Smooth muscle cell (in vitro differentiated cells): ENCODE measurements at regions not wholly inside any gene's neighbourhood (a gene's known extent, or its start where the extent isn't known, plus 50 kb on each side); places are given as distances from the start of the nearest gene placed in this dataset.

Experiments used
- DNase-seq: peaks from one replicate; lab custom pipeline; 2025; ENCODE audit not compliant: unreplicated experiment; lab: John Stamatoyannopoulos, UW
- H2AFZ ChIP-seq: fragments of 200-600 bp; sonication (generic); 2 replicates; pipeline ENCODE4 v1.6.0; 2016; ENCODE audit warnings: antibody characterized with exemption, low read depth, mild to moderate bottlenecking
- H3F3A ChIP-seq: fragments of 200-600 bp; sonication (generic); 2 replicates; pipeline ENCODE4 v1.6.0; 2017; ENCODE audit warnings: antibody characterized with exemption, low read depth
- H3K27ac ChIP-seq: fragments of 200-600 bp; sonication (generic); 2 replicates; pipeline ENCODE4 v1.5.1; 2016; ENCODE audit warnings: low read depth, mild to moderate bottlenecking
- H3K27me3 ChIP-seq: fragments of 200-600 bp; sonication (generic); 2 replicates; pipeline ENCODE4 v1.6.1; 2016; ENCODE audit warnings: low read depth, mild to moderate bottlenecking
- H3K36me3 ChIP-seq: fragments of 200-600 bp; sonication (generic); 2 replicates; pipeline ENCODE4 v1.5.1; 2016; ENCODE audit warnings: low read depth
- H3K4me1 ChIP-seq: fragments of 200-600 bp; sonication (generic); 2 replicates; pipeline ENCODE4 v1.5.1; 2016; ENCODE audit warnings: low read depth
- H3K4me2 ChIP-seq: fragments of 200-600 bp; sonication (generic); 2 replicates; pipeline ENCODE4 v1.6.0; 2016; ENCODE audit warnings: mild to moderate bottlenecking
- H3K4me3 ChIP-seq: fragments of 200-600 bp; sonication (generic); 2 replicates; pipeline ENCODE4 v1.5.1; 2016; ENCODE audit warnings: mild to moderate bottlenecking
- H3K79me2 ChIP-seq: fragments of 200-600 bp; sonication (generic); 2 replicates; pipeline ENCODE4 v1.6.0; 2016; ENCODE audit warnings: low read depth, mild to moderate bottlenecking
- H3K9ac ChIP-seq: fragments of 200-600 bp; sonication (generic); 2 replicates; pipeline ENCODE4 v1.6.0; 2016; ENCODE audit warnings: low read depth
- H3K9me3 ChIP-seq: fragments of 200-600 bp; sonication (generic); replicated peaks from 2 replicates; pipeline ENCODE4 v1.5.1; 2016; ENCODE audit warnings: low read depth
- H4K20me1 ChIP-seq: fragments of 200-600 bp; sonication (generic); 2 replicates; pipeline ENCODE4 v1.6.0; 2016; ENCODE audit warnings: low read depth
- CTCF ChIP-seq: fragments of 200-600 bp; sonication (generic); IDR thresholded peaks from 2 replicates; pipeline ENCODE4 v1.5.1; 2017; ENCODE audit warnings: borderline replicate concordance, mild to moderate bottlenecking, antibody characterized with exemption; ENCODE audit not compliant: insufficient read depth, poor library complexity, severe bottlenecking
- whole genome bisulfite sequencing: methylation state at CpG from one replicate; pipeline ENCODE4 v1.1.7; 2016; ENCODE audit warnings: low lambda C conversion rate; 5-methylcytosine and 5-hydroxymethylcytosine counted together

GRCh38 chr4:154064244-154064643 is 275.4 kb upstream of the SFRP2 start:
- TF ChIP-seq CTCF: no peak
- Histone ChIP-seq H3K27me3 (no peaks in the 10 kb centered on the region), H3K27ac (no peak overlapping the region), H2AFZ (no peak overlapping the region), H3K4me1 (no peaks in the 10 kb centered on the region), H3K4me2 (no peak overlapping the region), H3K9me3 (peaks cover 6% of the 10 kb centered on the region), H4K20me1 (no peaks in the 10 kb centered on the region), H3K79me2 (no peaks in the 10 kb centered on the region), H3K36me3 (no peaks in the 10 kb centered on the region), H3K4me3 (no peak overlapping the region), H3K9ac (no peak overlapping the region), H3F3A (no peaks in the 10 kb centered on the region)
- WGBS: 85% methylated on average over 1 of the region's 1 CpG
- DNase-seq: no peak

DNA sequence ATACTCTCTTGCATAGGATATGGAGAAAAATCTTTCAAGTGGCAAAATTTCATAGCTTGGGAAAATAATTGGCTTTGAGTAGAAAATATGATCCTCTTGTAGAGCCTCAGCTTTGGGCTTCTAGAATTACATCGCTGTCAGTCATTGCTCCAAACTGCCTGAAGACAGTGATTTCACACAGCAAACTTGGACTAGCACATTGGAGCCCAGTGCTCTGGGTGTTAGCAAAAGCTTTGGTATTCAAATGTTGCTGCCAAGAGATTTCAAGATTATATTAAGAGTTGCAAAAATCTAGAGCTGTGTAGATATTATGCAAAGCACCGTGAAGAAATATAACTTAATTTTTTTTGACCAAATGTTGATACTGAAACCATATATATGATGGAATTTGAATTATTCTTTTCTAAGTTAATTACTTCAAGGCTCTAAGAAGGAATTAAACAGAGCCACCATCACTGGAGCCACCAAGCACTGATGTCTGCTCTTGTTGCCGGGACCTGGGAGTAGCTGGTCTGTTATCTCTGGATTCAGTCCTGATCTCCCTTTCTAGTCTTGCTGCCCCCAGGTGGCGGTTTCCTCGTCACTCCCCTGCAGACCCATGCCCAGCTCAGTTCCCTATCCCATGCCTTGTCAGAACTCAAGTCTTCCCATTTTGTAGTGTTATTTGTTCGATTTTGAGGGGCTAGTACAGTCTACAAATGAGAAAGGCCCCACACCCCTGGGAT is 260.7 kb upstream of the SFRP2 start:
- Histone ChIP-seq H3K27me3 (no peaks in the 10 kb centered on the region), H3K27ac (no peak overlapping the region), H3K36me3 (no peaks in the 10 kb centered on the region), H2AFZ (no peak overlapping the region), H3K79me2 (no peaks in the 10 kb centered on the region), H4K20me1 (no peaks in the 10 kb centered on the region), H3K4me1 (no peaks in the 10 kb centered on the region), H3K4me2 (no peak overlapping the region), H3K9ac (no peak overlapping the region), H3K4me3 (no peak overlapping the region), H3F3A (no peaks in the 10 kb centered on the region), H3K9me3 (peaks cover 12% of the 10 kb centered on the region)
- no peak for TF ChIP-seq CTCF
- no peak for DNase-seq
- WGBS: 64% methylated on average over 6 of the region's 6 CpGs

- Histone ChIP-seq H3K4me3 (no peak overlapping the region), H4K20me1 (no peaks in the 10 kb centered on the region), H3F3A (no peaks in the 10 kb centered on the region), H2AFZ (no peak overlapping the region), H3K9me3 (no peaks in the 10 kb centered on the region), H3K27me3 (no peaks in the 10 kb centered on the region), H3K4me1 (no peaks in the 10 kb centered on the region), H3K79me2 (no peaks in the 10 kb centered on the region), H3K4me2 (no peak overlapping the region), H3K9ac (no peak overlapping the region), H3K27ac (no peak overlapping the region), H3K36me3 (no peaks in the 10 kb centered on the region)
- WGBS: 91% methylated on average over 1 of the region's 1 CpG
- TF ChIP-seq CTCF: no peak
- no peak for DNase-seq
Observed at GRCh38 chr4:154047733-154048132, 258.9 kb upstream of the SFRP2 start.
